Spleen (tissue), 7 donors: ENCODE measurements at regions not wholly inside any gene's neighbourhood (a gene's known extent, or its start where the extent isn't known, plus 50 kb on each side); places are given as distances from the start of the nearest gene placed in this dataset.

ENCODE experiments used
- POLR2AphosphoS5 ChIP-seq, 3 donors: sonication (generic); formaldehyde crosslinking; IDR thresholded peaks; one replicate each; pipeline ENCODE4 v1.5.1; 2017; ENCODE audit warnings: antibody characterized with exemption in 3 of 3
- TF ChIP-seq, protein P1 (sequence below), 11 experiments: fragments of 200-600 bp in 7 of 11; fragments of 450-650 bp in 4 of 11; sonication (generic) in 4 of 11; IDR thresholded peaks in 8 of 11; conservative IDR thresholded peaks in 3 of 11; 1 replicate in 7 of 11; 2 replicates in 4 of 11; pipeline versions ENCODE4 v1.4.0 to v1.8.0; 2016 to 2021; ENCODE audit warnings: antibody characterized with exemption in 11 of 11, inconsistent platforms in 4 of 11, mild to moderate bottlenecking in 1 of 11
- donor health status: DM: no; HTN: no; CAD: no; lungs with moderate emphysema.
- donor health status: DM: no; HTN: no; CAD: no.
- donor health status: DM: no; HTN: no; CAD: no.

DNA sequence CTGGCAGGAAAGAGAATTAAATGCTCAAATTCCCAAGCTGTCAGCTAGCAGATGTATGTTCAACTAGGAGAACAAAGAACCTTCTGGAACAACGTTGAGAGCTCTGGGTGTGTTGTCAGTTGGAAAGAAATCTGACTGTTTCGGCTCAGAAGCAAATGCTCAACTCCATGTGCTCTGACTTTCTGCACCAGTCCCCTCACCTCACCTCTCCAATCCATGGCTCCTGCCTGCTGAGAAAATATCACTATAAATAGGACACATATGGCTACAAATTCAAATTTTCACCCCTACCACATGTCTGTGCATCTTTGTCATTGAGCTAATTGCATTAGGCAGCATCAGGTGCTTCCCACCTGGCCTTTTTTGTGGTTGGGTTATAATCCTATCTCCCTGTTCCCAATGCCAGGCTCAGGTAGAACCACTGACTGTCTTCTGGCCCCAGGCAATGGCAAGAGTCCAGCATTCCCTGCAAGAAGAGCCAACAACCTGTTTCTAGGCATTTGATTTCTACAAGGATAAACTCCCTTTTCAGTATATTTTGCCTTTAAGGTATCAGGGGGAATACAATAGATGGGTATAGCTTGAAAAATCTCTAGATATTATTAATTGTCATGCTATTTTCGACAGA, 142.6 kb upstream of the LSM8 start:
- TF ChIP-seq POLR2AphosphoS5 (IDR thresholded peaks at IDR 0.05), result no peak
- TF ChIP-seq, protein P1, sequence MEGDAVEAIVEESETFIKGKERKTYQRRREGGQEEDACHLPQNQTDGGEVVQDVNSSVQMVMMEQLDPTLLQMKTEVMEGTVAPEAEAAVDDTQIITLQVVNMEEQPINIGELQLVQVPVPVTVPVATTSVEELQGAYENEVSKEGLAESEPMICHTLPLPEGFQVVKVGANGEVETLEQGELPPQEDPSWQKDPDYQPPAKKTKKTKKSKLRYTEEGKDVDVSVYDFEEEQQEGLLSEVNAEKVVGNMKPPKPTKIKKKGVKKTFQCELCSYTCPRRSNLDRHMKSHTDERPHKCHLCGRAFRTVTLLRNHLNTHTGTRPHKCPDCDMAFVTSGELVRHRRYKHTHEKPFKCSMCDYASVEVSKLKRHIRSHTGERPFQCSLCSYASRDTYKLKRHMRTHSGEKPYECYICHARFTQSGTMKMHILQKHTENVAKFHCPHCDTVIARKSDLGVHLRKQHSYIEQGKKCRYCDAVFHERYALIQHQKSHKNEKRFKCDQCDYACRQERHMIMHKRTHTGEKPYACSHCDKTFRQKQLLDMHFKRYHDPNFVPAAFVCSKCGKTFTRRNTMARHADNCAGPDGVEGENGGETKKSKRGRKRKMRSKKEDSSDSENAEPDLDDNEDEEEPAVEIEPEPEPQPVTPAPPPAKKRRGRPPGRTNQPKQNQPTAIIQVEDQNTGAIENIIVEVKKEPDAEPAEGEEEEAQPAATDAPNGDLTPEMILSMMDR (IDR thresholded peaks at IDR 0.05 in 8 of 11, conservative IDR thresholded peaks at IDR 0.05 in 3 of 11), result no peak
